Breast epithelium (tissue), 3 donors: ENCODE measurements at regions not wholly inside any gene's neighbourhood (a gene's known extent, or its start where the extent isn't known, plus 50 kb on each side); places are given as distances from the start of the nearest gene placed in this dataset.

ENCODE experiments used
- POLR2A ChIP-seq: fragments of 450-650 bp; IDR thresholded peaks from one replicate; pipeline ENCODE4 v1.6.1; 2016; ENCODE audit warnings: antibody characterized with exemption, mild to moderate bottlenecking, moderate library complexity
- POLR2AphosphoS5 ChIP-seq, 3 donors: sonication (generic); formaldehyde crosslinking; IDR thresholded peaks; one replicate each; pipeline ENCODE4 v1.6.1; 2017; ENCODE audit warnings: antibody characterized with exemption in 3 of 3
- TF ChIP-seq, protein P1 (sequence below), 3 donors: fragments of 450-650 bp; IDR thresholded peaks; one replicate each; pipeline ENCODE4 v1.5.1; 2016 to 2017; ENCODE audit warnings: antibody characterized with exemption in 3 of 3, mild to moderate bottlenecking in 3 of 3, moderate library complexity in 3 of 3

DNA sequence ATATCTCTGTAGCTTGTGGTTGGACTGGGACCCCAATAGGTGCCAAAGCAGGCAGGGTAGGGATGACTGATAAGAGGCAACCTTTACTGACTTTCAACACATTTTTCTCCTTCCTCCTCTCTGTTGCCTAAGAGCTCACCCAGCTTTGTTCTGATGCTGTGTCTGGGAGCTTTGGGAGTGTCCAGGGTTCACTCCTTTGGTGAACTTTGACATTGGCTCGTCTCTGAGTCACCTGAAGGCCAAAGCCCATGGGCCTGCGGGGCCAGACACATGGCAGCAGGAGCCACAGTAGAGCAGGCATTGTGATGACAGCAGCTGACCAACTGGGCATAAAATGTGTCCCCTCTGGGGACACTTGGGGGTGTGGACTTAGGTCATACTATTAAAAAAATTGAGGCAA lies 99.5 kb upstream of the ZNF644 start:
- TF ChIP-seq, protein P1, sequence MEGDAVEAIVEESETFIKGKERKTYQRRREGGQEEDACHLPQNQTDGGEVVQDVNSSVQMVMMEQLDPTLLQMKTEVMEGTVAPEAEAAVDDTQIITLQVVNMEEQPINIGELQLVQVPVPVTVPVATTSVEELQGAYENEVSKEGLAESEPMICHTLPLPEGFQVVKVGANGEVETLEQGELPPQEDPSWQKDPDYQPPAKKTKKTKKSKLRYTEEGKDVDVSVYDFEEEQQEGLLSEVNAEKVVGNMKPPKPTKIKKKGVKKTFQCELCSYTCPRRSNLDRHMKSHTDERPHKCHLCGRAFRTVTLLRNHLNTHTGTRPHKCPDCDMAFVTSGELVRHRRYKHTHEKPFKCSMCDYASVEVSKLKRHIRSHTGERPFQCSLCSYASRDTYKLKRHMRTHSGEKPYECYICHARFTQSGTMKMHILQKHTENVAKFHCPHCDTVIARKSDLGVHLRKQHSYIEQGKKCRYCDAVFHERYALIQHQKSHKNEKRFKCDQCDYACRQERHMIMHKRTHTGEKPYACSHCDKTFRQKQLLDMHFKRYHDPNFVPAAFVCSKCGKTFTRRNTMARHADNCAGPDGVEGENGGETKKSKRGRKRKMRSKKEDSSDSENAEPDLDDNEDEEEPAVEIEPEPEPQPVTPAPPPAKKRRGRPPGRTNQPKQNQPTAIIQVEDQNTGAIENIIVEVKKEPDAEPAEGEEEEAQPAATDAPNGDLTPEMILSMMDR (IDR thresholded peaks at IDR 0.05), result no peak
- TF ChIP-seq POLR2AphosphoS5 (IDR thresholded peaks at IDR 0.05), result no peak
- no peak for TF ChIP-seq POLR2A
